GM12878 (cell line): ENCODE measurements at regions not wholly inside any gene's neighbourhood (a gene's known extent, or its start where the extent isn't known, plus 50 kb on each side); places are given as distances from the start of the nearest gene placed in this dataset.

ENCODE experiments used
- ATAC-seq: fragments of 200-7000 bp; cut with Tn5 transposase; 3 replicates; pipeline ENCODE4 v1.9.1; 2020; ENCODE audit warnings: mild to moderate bottlenecking, moderate library complexity
- BruUV-seq: library from RNA; stranded (reverse); fragments of 400-500 nt; replicated peaks from 2 replicates; lab custom pipeline; 2021; lab: Mats Ljungman, UMichigan
- CTCF ChIA-PET: fragments of 300-600 bp; sonication (Branson Sonifier 250); formaldehyde crosslinking; extraction: SDS; loops from one replicate; lab custom pipeline; 2021; ENCODE audit warnings: inconsistent platforms; lab: Yijun Ruan, JAX
- POLR2A ChIA-PET: fragments of 350-600 bp; formaldehyde crosslinking; extraction: SDS; loops from one replicate; lab custom pipeline; 2021; ENCODE audit warnings: inconsistent platforms; lab: Charles Lee
- RAD21 ChIA-PET: fragments of 300-600 bp; sonication (Branson Sonifier 250); formaldehyde crosslinking; loops from one replicate; lab custom pipeline; 2023; ENCODE audit warnings: antibody characterized with exemption; ENCODE audit not compliant: unreplicated experiment; lab: Charles Lee
- SMC1A ChIA-PET: fragments of 300-600 bp; sonication (Branson Sonifier 250); formaldehyde crosslinking; loops from one replicate; lab custom pipeline; 2023; ENCODE audit not compliant: unreplicated experiment, uncharacterized antibody; lab: Charles Lee
- DNase-seq: peaks from one replicate; pipeline ENCODE4 v3.0.0-alpha.2; 2011; ENCODE audit warnings: low read depth, low spot score
- FAIRE-seq: peaks from 3 replicates; lab custom pipeline; 2011; peaks lifted over from hg19 to GRCh38; lab: Jason Lieb, UNC
- H2AFZ ChIP-seq: 2 replicates; pipeline ENCODE4 v1.6.0; 2011; ENCODE audit warnings: low read depth, low read length, control low read depth; ENCODE audit not compliant: control insufficient read depth
- H3K27ac ChIP-seq: 2 replicates; pipeline ENCODE4 v1.5.1; 2011; ENCODE audit warnings: control low read depth; ENCODE audit not compliant: control insufficient read depth, insufficient read depth
- H3K27me3 ChIP-seq, 2 experiments: replicated peaks in 1 of 2; 2 replicates each; pipeline versions ENCODE4 v1.6.0 to v1.6.1; 2011; ENCODE audit warnings: low read length in 1 of 2; ENCODE audit not compliant: control insufficient read depth in 2 of 2, insufficient read depth in 2 of 2
- H3K36me3 ChIP-seq, 2 experiments: 2 replicates each; pipeline ENCODE4 v1.5.1; 2011; ENCODE audit warnings: low read length in 1 of 2; ENCODE audit not compliant: control insufficient read depth in 2 of 2, insufficient read depth in 2 of 2
- H3K4me1 ChIP-seq: 2 replicates; pipeline ENCODE4 v1.6.1; 2011; ENCODE audit warnings: mild to moderate bottlenecking, low read length, moderate library complexity, mixed read lengths; ENCODE audit not compliant: control insufficient read depth, insufficient read depth
- H3K4me2 ChIP-seq: 2 replicates; pipeline ENCODE4 v1.6.0; 2011; ENCODE audit warnings: control low read depth; ENCODE audit not compliant: control insufficient read depth, insufficient read depth
- H3K4me3 ChIP-seq: fragments of 200-600 bp; sonication (generic); 2 replicates; pipeline ENCODE4 v1.5.1; 2016
- H3K79me2 ChIP-seq: 2 replicates; pipeline ENCODE4 v1.6.0; 2011; ENCODE audit warnings: low read length; ENCODE audit not compliant: control insufficient read depth, insufficient read depth
- H3K9ac ChIP-seq: 2 replicates; pipeline ENCODE4 v1.8.0; 2011; ENCODE audit warnings: low read length, control low read depth, mixed read lengths; ENCODE audit not compliant: control insufficient read depth, insufficient read depth
- H3K9me3 ChIP-seq: replicated peaks from 3 replicates; pipeline ENCODE4 v1.5.1; 2011; ENCODE audit warnings: mild to moderate bottlenecking, low read length; ENCODE audit not compliant: control insufficient read depth, insufficient read depth
- H4K20me1 ChIP-seq: 2 replicates; pipeline ENCODE4 v1.6.0; 2011; ENCODE audit not compliant: control insufficient read depth, insufficient read depth
- BCLAF1 ChIP-seq: fragments of 450-650 bp; IDR thresholded peaks from 2 replicates; pipeline ENCODE4 v1.6.1; 2017; ENCODE audit warnings: antibody characterized with exemption, mild to moderate bottlenecking, moderate library complexity
- CTCF ChIP-seq, 3 experiments: IDR thresholded peaks in 2 of 3; conservative IDR thresholded peaks in 1 of 3; 2 replicates each; pipeline ENCODE4 v1.5.1; 2011; ENCODE audit warnings: low read depth in 3 of 3, low read length in 3 of 3, mild to moderate bottlenecking in 3 of 3, control low read depth in 2 of 3, moderate library complexity in 2 of 3, inconsistent platforms in 1 of 3, mixed read lengths in 1 of 3; ENCODE audit not compliant: control insufficient read depth in 2 of 3, insufficient read depth in 1 of 3; ENCODE audit errors: extremely low read depth in 1 of 3
- JUND ChIP-seq: IDR thresholded peaks from 2 replicates; pipeline ENCODE4 v1.6.1; 2012; ENCODE audit warnings: low read depth, mild to moderate bottlenecking, low read length, improper control_type of control experiment, moderate library complexity
- NBN ChIP-seq: fragments of 450-650 bp; IDR thresholded peaks from 2 replicates; pipeline ENCODE4 v1.6.1; 2016
- PKNOX1 ChIP-seq: fragments of 450-650 bp; IDR thresholded peaks from 2 replicates; pipeline ENCODE4 v1.6.1; 2016; ENCODE audit warnings: mild to moderate bottlenecking
- RB1 ChIP-seq: fragments of 450-650 bp; formaldehyde crosslinking; IDR thresholded peaks from 2 replicates; pipeline ENCODE4 v1.6.1; 2017; ENCODE audit warnings: mild to moderate bottlenecking, borderline replicate concordance
- SIN3A ChIP-seq: IDR thresholded peaks from 2 replicates; pipeline ENCODE4 v1.6.1; 2012; ENCODE audit warnings: low read depth, low read length, improper control_type of control experiment
- SMARCA5 ChIP-seq: fragments of 450-650 bp; IDR thresholded peaks from 2 replicates; pipeline ENCODE4 v1.6.1; 2017; ENCODE audit warnings: mild to moderate bottlenecking
- SPI1 ChIP-seq: IDR thresholded peaks from 2 replicates; pipeline ENCODE4 v1.6.1; 2011; ENCODE audit warnings: low read depth, mild to moderate bottlenecking, low read length, moderate library complexity, borderline replicate concordance; ENCODE audit not compliant: insufficient read depth
- USF1 ChIP-seq: IDR thresholded peaks from 2 replicates; pipeline ENCODE4 v1.6.1; 2011; ENCODE audit warnings: borderline replicate concordance, low read depth, mild to moderate bottlenecking, moderate library complexity, mixed read lengths, low read length; ENCODE audit not compliant: insufficient read depth; ENCODE audit errors: extremely low read length
- ZBTB40 ChIP-seq: fragments of 450-650 bp; IDR thresholded peaks from 2 replicates; pipeline ENCODE4 v1.6.1; 2016; ENCODE audit warnings: mild to moderate bottlenecking, moderate library complexity, borderline replicate concordance
- ZNF207 ChIP-seq: fragments of 450-650 bp; IDR thresholded peaks from 2 replicates; pipeline ENCODE4 v1.6.1; 2014; ENCODE audit warnings: antibody characterized with exemption, mild to moderate bottlenecking, borderline replicate concordance
- ZNF384 ChIP-seq: IDR thresholded peaks from 2 replicates; pipeline ENCODE4 v1.6.1; 2012; ENCODE audit warnings: low read depth, mild to moderate bottlenecking, low read length, improper control_type of control experiment, borderline replicate concordance
- WGBS: methylation state at CpG from one replicate; pipeline ENCODE4 v1.1.6; 2016; ENCODE audit warnings: low lambda C conversion rate; ENCODE audit not compliant: insufficient replicate concordance, insufficient coverage; ENCODE audit errors: missing lambda C conversion rate; 5-methylcytosine and 5-hydroxymethylcytosine counted together
- in situ Hi-C: fragments of 300-500 bp; cut with MboI; formaldehyde crosslinking; loops from 9 replicates; pipeline ENCODE4 v1.14.3; 2018; ENCODE audit warnings: mixed read lengths
- intact Hi-C: fragments of 100-400 bp; cut with micrococcal nuclease; formaldehyde crosslinking; loops from one replicate; pipeline ENCODE4 v1.14.2; 2022; ENCODE audit not compliant: unreplicated experiment

GRCh38 chr1:81490614-81491013, 310.1 kb upstream of the ADGRL2 start:
- Histone ChIP-seq H3K4me3 (no peak overlapping the region), H3K4me1 (no peaks in the 10 kb centered on the region), H3K4me2 (no peak overlapping the region), H3K9me3 (no peaks in the 10 kb centered on the region; the same call in 2 of the 3 replicates), H3K79me2 (no peaks in the 10 kb centered on the region), H3K27ac (no peak overlapping the region), H2AFZ (no peak overlapping the region), H4K20me1 (no peaks in the 10 kb centered on the region), H3K36me3 (no peaks in the 10 kb centered on the region), H3K27me3 (no peaks in the 10 kb centered on the region; a peak in 2 of 4 replicates), H3K9ac (no peak overlapping the region)
- ChIA-PET SMC1A (interaction anchor here (1.1 kb wide), 1 partner anchor 11 kb away, joined by 3 read pairs; no protein-coding TSS in a partner anchor), RAD21 (no interaction called here), POLR2A (no interaction called here), CTCF (interaction anchor here (1.0 kb wide), 1 partner anchor 10 kb away, joined by 3 read pairs; no protein-coding TSS in a partner anchor)
- WGBS, result 7% methylated on average over 1 of the region's 1 CpG
- ATAC-seq (no peak), FAIRE-seq (no peak), DNase-seq (no peak)
- in situ Hi-C loops, result no loop called here
- intact Hi-C loops, result no loop called here
- BruUV-seq, result no TSS peak
- no peak for TF ChIP-seq ZNF384
- TF ChIP-seq RB1, result no peak
- no peak for TF ChIP-seq BCLAF1
- no peak for TF ChIP-seq NBN
- TF ChIP-seq ZBTB40, result no peak
- TF ChIP-seq USF1, result no peak
- no peak for TF ChIP-seq PKNOX1
- no peak for TF ChIP-seq ZNF207
- TF ChIP-seq SIN3A, result no peak
- no peak for TF ChIP-seq CTCF (IDR thresholded peaks at IDR 0.05 in 2 of 3, conservative IDR thresholded peaks at IDR 0.05 in 1 of 3; ENCODE audit: control insufficient read depth in 2 of 3, extremely low read depth in 1 of 3, insufficient read depth in 1 of 3, low read depth in 3 of 3, low read length in 3 of 3)
- no peak for TF ChIP-seq SPI1
- no peak for TF ChIP-seq JUND
- no peak for TF ChIP-seq SMARCA5
